OCI-LY3 (cell line): ENCODE measurements at regions not wholly inside any gene's neighbourhood (a gene's known extent, or its start where the extent isn't known, plus 50 kb on each side); places are given as distances from the start of the nearest gene placed in this dataset.

ENCODE experiments used
- EZH2phosphoT487 ChIP-seq: fragments of 200-600 bp; shearing (Covaris generic); IDR thresholded peaks from 2 replicates; pipeline ENCODE4 v1.6.1; 2018; ENCODE audit warnings: antibody characterized with exemption, mixed run types, low read depth
- TF ChIP-seq, protein P1 (sequence below): fragments of 200-600, 300-600 bp; sonication (generic); IDR thresholded peaks from 2 replicates; pipeline ENCODE4 v1.5.1; 2014; ENCODE audit warnings: antibody characterized with exemption, low read length, low read depth

DNA sequence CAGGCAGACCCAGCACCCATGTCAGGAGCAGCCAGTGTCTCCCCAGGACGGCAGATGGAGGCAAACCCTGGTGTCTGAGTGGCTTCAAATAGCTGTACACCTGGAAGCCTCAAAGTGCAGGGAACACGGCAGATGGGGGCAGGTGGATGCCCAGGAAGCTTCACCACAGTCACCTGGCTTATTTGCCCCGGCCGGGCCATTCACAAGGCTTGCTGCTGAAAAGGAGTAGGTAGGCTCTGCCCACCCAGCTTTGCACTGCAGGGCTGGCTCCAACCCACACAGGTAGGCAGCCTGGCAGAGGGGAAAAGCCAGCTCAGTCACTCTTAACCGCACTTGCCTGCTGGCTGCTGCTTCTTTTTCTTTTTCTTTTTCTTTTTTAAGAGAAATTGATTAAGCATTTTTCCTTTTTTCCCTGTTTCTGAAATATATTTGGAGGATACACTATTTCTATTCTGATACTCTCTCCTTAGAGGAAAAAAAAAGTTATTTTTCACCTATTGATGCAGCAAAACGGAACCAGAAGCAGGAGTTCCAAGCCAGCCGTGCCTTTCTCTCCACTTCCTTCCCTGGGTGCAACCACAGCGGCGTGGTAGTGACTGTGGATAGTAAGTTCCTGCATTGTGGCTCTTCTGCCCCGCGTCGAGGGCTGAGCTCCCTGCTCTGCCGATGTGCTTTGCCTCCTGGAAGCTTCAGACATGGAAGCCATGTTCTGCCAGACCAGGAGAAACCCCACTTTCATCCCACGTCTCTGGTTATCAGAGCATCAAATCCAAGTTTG is 118.3 kb downstream of the KLF6 start:
- TF ChIP-seq, protein P1, sequence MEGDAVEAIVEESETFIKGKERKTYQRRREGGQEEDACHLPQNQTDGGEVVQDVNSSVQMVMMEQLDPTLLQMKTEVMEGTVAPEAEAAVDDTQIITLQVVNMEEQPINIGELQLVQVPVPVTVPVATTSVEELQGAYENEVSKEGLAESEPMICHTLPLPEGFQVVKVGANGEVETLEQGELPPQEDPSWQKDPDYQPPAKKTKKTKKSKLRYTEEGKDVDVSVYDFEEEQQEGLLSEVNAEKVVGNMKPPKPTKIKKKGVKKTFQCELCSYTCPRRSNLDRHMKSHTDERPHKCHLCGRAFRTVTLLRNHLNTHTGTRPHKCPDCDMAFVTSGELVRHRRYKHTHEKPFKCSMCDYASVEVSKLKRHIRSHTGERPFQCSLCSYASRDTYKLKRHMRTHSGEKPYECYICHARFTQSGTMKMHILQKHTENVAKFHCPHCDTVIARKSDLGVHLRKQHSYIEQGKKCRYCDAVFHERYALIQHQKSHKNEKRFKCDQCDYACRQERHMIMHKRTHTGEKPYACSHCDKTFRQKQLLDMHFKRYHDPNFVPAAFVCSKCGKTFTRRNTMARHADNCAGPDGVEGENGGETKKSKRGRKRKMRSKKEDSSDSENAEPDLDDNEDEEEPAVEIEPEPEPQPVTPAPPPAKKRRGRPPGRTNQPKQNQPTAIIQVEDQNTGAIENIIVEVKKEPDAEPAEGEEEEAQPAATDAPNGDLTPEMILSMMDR: no peak
- no peak for TF ChIP-seq EZH2phosphoT487
